Neural progenitor cell (in vitro differentiated cells): ENCODE measurements at regions not wholly inside any gene's neighbourhood (a gene's known extent, or its start where the extent isn't known, plus 50 kb on each side); places are given as distances from the start of the nearest gene placed in this dataset.

ENCODE experiments used
- EZH2 ChIP-seq: fragments of 200-600 bp; sonication (generic); IDR thresholded peaks from 2 replicates; pipeline ENCODE4 v1.6.1; 2017; ENCODE audit warnings: antibody characterized with exemption, mild to moderate bottlenecking, moderate library complexity
- TF ChIP-seq, protein P1 (sequence below): fragments of 200-600 bp; sonication (generic); IDR thresholded peaks from 2 replicates; pipeline ENCODE4 v1.5.1; 2017; ENCODE audit warnings: antibody characterized with exemption, mild to moderate bottlenecking

DNA sequence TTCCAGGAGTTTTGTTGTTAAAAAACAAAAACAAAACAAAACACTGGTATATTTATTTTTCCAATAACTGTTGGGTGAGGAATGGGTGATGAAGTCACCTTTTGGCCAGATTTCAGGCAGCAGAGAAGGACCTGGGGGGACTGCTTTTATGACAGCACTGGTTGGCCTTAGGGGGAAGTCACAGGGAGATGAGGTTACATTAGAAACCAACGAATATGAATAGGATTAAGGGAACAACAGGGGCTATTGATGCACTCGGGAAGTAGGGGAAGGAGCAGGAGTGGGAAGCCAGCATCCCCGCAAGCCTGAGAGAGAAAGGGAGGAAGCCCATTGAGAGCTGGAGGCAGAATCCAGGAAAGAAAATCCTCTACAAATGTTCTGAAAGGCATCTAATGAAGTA, 958.4 kb downstream of the TYW1 start:
- TF ChIP-seq, protein P1, sequence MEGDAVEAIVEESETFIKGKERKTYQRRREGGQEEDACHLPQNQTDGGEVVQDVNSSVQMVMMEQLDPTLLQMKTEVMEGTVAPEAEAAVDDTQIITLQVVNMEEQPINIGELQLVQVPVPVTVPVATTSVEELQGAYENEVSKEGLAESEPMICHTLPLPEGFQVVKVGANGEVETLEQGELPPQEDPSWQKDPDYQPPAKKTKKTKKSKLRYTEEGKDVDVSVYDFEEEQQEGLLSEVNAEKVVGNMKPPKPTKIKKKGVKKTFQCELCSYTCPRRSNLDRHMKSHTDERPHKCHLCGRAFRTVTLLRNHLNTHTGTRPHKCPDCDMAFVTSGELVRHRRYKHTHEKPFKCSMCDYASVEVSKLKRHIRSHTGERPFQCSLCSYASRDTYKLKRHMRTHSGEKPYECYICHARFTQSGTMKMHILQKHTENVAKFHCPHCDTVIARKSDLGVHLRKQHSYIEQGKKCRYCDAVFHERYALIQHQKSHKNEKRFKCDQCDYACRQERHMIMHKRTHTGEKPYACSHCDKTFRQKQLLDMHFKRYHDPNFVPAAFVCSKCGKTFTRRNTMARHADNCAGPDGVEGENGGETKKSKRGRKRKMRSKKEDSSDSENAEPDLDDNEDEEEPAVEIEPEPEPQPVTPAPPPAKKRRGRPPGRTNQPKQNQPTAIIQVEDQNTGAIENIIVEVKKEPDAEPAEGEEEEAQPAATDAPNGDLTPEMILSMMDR = no peak
- no peak for TF ChIP-seq EZH2
